NB4 (cell line): ENCODE measurements at regions not wholly inside any gene's neighbourhood (a gene's known extent, or its start where the extent isn't known, plus 50 kb on each side); places are given as distances from the start of the nearest gene placed in this dataset.

Experiments
- CTCF ChIP-seq: IDR thresholded peaks from one replicate; pipeline ENCODE4 v1.5.1; 2012; ENCODE audit warnings: low read depth, low read length
- MAX ChIP-seq: IDR thresholded peaks from 2 replicates; pipeline ENCODE4 v1.6.1; 2011; ENCODE audit warnings: low read depth, low read length
- POLR2A ChIP-seq: IDR thresholded peaks from 2 replicates; pipeline ENCODE4 v1.6.1; 2011; ENCODE audit warnings: mild to moderate bottlenecking; ENCODE audit not compliant: insufficient read length; ENCODE audit errors: extremely low read depth

GRCh38 chr9:129385211-129385934, 207.3 kb upstream of the IER5L start:
- TF ChIP-seq CTCF (no peak), POLR2A (no peak), MAX (no peak)
